Stimulated activated CD4-positive, alpha-beta T cell treated with anti-CD3 and anti-CD28 coated beads, Interleukin-1b, Interleukin-23, amount 100 ng/mL, for 1 hour (primary cell): ENCODE measurements at regions not wholly inside any gene's neighbourhood (a gene's known extent, or its start where the extent isn't known, plus 50 kb on each side); places are given as distances from the start of the nearest gene placed in this dataset.
"Not testable (repeated sequence)": the region's sequence is repeated elsewhere in the genome, so short reads cannot be mapped to it uniquely, and the experiment has no call there.

ENCODE experiments used
- DNase-seq, 2 donors: peaks; one replicate each; pipeline ENCODE4 v3.0.0-alpha.2; 2020; ENCODE audit warnings: low read depth in 2 of 2

DNA sequence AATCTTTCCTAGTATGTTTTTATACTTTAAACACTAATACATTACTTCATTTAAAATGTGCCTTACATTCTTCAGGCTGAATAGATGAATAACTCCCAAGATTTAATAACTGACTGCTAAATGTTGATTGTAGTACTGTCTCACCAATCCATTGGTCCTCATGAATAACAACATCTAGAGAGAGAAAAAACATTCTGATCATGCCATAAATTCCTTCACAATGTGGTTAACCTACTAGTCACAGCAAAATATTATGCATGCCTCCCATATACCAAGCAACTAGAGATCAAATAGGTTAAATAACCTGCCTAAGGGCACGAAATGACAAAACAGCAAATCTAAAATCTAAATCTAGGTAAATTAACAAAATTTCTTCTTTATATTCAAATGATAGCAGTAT is 66.2 kb downstream of the SYT15 start:
- DNase-seq, result not testable (repeated sequence)

DNA sequence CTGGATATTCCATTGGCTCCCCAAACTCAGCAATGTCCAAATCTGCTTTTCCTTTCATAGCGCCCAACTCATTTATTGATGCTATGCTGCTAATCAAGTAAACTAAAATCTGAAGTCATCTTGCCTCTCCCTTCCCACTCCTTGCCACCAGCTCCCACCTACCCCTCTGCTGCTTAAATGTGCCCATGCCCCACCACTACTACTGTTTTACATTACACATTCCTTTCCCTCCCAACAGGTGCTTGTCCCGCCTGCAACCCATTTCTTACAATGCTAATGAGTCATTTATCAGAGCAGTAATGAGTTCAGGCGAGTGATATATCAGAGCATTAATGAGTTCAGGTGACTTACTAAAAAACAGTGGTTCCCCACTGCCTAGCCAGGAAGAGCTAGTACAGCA is 67.2 kb downstream of the SYT15 start:
- DNase-seq, result not testable (repeated sequence)

DNA sequence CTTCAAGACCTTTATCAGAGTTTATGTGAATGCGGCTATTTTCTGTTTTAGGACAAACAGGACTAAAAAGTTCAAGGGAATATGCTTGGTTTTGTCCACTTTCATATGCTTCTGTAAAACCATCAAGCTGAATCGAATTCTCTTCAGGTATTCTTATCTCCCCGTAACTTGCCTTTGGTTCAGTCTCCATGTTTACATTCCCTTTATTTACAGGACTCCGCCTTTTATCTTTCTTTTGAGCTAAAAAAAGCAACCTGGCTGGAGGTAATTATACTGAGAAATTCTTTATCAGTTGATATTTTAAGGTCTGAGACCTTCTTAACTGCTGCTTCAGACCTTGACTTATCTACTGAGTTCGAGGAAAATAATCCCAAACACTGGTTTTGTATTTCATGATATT is 72.0 kb downstream of the SYT15 start:
- not testable (repeated sequence) for DNase-seq

DNA sequence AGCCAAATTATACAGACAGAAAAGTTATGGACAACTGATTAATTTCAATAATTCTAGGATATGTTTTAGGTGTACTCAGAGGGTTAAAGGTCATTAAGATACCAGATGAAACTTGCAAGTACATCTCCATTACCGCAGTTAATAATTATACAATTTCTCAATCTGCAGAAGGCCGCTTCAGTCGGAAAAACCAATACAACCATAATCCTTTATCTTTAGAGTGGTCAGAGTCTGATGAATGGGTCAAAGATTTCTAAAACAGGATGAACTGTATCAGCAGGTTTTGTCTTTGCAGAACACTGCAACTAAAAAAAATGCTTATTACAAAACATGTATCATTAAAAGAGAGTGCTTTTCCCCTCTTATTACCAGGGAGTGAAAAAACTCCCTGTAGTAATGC is 78.5 kb downstream of the SYT15 start:
- DNase-seq, result not testable (repeated sequence)

DNA sequence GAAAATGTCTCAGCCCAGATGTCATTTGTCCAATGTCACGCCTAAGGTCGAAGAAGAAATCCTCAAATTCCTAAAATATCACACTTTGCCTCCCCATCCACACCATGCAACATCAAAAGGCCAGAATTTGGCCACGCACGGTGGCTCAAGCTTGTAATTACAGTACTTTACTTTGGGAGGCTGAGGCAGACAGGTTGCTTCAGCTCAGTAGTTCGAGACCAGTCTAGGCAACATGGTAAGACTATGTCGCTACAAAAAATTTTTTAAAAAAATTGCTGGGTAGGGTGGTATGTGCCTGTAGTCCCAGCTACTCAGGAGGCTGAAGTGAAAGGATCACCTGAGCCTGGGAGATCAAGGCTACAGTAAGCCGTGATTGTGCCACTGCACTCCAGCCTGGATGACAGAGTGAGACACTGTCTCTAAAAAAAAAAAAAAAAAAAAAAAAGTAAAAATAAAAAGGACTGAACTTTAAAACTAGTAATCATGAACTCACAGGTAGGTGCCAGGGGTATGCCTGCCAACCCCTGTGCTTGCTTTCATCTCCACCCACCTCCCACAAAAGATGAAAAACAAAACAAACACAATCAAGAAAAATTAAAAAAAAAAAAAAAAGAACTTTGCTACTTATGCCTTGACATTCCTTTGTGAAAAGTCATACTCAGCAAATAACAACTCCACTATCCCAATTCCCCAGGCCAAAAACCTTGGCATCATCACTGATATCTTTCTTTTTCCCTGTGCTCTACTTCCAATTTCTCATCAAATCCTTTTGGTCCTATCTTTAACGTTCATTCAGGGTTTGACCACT is 81.3 kb downstream of the SYT15 start:
- DNase-seq, result not testable (repeated sequence)

DNA sequence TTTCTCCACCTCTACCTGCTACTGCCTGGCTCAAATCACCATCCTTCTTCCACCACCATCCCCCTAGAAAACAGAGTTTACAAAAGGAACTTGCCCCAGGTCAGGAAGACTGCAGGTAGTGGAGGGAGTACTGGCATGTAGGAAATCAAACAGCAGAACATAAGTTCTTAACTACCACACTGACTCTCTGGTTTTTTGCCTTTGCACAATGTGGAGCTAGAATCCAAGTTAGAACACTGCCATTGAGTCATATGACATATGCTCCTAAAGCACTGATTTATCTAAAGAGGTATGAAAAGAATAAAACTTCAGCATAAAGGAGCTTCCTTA is 81.9 kb downstream of the SYT15 start:
- not testable (repeated sequence) for DNase-seq

DNA sequence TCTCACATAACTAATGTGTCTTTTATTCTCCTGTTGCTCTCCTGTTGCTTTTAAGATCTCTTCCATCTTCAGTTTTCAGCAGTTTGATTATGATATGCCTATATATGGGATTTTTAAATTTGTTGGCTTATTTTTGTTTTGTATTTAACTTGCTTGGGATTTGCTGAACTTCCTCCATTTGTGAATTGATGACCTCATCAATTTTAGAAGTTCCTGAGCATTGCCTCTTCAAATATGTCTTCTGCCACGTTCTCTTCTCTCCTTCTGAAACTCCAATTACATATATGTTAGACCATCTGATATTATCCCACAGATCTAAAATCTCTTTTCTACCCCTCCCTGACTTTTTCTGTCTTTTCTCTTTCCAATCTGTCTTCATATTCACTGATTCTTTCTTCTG is 86.6 kb downstream of the SYT15 start:
- not testable (repeated sequence) for DNase-seq

DNA sequence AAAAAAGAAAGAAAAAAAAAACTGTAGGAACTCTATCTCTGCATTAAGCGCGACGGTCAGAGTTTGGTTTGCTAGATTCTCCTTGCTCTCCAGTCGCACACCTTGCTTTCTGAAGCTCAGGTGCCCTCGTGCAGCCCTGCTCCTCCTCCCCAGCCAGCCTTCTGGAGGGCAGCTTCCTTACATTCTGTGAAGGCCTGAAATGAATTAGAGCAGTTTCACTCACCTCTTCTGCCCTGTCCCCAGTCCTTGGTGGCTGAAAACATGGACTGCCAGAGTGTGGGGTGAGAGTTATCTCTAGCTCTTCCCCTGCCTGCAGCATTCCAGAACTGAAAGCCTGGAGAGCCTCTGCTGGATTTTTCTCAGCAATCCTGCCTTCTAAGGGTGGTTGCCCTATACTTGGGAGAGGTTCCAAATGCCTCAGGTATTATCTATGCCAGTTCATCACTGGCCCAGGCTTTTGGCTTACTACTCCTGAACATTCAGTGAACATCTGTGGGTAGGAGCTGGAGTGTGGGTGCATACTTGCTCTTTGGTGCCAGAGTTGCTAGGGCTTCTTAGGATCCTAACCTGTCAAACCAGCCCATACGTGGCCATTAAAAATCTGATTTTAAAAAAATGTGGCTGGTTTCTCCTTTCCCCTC is 89.5 kb downstream of the SYT15 start:
- DNase-seq, result not testable (repeated sequence)

DNA sequence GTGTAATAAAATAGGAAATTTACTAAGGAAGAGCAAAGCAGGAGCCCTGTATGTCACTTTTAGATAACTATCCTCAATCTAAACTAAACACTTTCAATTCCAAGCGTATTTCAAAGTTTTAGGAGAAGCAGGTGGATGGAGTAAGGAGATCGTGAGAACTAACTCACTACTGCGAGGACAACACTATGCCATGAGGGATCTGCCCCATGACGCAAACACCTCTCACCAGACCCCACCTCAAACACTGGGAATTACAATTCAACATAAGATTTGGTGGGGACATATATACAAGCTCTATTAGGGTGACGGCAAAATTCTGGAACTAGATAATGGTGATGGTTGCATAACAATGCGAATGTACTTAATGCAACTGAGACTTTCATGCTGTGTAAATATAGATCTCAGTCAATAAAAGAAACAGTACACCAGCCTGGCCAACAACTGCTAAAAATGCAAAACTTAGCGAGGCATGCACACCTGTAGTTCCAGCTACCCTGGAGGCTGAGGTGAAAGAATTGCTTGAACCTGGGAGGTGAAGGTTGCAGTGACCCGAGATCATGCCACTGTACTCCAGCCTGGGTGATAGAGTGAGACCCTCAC is 99.0 kb downstream of the SYT15 start:
- not testable (repeated sequence) for DNase-seq

DNA sequence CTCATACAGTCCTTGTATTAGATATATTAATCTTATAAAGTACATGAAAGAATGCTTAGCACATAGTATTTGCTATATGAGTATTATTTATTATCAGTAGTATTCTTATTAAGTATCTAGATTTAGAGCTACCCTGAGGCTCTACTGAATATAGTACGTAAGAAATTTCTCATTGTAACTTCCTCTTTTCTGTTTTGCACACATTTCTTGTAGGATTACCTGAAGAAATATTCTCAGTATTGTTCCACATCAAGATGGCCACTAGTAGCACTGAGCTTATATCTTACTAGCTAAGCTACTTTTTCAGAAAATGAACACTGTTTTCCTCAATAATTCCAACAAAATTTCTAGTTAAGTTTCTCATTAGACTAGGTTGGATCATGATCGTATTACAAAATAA is 112.5 kb downstream of the SYT15 start:
- not testable (repeated sequence) for DNase-seq

DNA sequence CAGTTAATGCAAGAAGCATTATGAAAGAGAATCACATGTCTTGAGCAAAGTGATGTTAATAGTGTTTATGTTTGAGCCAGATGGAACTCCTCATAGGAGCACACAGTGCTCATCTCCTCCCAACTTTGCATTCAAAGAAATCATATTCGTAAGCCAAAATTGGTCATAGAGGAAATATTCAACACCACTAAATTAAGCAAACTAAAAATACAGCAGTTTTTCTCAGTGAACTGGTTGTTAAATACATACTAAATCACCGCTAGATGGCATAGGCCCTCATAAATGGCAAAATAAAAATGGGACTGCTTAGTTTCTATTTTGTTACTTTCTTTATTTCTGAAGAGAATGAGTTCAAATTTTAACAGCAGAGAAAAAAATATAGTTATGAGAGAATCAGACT is 114.3 kb downstream of the SYT15 start:
- DNase-seq, result not testable (repeated sequence)

DNA sequence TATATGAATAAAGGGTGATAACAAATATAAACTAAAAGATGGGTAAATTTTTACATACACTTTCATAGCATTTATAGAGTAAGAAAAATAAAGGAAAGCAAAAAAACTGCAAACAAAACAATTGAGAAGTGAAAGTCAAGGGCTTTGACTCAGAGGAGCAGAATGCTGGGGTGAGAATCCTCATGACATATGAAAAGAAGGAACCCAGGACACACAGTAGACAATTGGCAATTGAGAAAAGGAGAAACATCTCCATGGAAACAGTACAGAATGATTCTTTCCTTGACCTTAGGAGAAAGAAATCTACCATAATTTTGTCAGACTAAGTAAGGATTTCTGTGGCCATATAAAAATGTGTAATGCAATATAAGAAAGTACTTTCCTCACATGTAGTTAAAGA is 138.3 kb downstream of the SYT15 start:
- not testable (repeated sequence) for DNase-seq

DNA sequence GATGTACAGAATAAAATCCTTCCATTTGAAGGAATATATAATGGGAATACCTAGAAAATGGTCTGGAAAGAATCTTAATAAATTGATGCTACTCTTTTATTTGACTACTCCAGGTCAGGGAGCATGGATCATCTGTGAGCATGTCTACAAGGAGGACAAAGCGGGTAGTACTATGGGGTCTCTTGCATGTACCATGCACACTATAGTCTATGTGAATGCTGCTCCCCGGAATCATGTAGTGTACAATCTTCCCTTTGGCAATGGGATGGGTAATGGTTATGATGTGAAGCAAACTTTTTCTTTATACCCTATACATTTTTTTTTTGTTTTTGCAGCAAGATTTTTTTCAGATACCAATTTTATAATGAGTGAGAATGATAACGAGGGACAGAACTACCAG is 139.1 kb downstream of the SYT15 start:
- not testable (repeated sequence) for DNase-seq

DNA sequence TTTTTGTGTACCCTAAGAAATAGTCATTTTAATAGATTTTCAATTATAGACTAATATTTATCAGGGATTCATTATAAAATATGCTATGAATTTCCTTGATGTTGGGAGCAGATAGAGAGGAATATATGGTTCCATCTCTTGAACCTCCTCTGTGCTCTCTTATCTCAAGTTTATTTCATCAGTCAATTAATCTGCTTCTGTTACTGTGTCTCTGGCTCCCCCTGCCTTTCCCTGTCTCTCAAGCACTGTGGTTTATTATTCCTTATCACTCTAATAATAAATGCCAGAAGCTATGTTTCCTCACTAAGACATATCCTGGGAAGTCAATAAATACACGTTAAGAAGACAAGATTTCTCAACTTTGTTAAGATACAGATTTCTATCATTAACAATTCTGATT is 141.5 kb downstream of the SYT15 start:
- DNase-seq, result not testable (repeated sequence)

DNA sequence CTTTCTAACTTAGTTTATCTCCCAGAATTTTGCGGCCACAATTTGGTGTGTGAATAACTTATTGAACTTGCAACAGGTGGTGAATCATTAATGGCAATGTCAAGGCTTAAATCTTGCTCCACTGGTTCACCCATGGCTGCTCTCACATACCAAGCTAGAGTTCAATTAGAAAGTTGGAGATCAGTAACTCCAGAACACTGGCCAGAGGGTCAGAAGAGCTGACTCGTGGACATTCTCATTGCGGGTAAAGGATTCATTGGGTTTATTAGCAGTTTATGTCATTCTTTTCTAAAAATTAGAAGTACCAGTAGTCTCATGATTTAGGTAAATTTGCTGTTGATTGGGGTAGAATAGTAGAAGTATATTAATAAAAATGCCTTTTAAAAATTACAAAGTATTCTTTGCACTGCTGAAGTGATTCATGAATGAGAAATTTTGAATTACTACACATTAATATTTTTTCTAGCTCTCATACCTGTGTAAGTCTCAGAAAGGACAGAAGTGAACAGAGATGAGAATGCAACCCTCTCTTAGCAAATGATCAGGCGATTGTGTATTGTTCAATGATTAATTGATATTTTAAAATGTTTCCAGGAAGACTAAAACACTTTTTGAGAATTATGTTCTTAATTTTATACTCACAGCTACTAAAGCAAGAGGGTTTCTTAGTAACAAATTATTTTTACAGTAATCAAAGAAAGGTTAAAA is 142.0 kb downstream of the SYT15 start:
- not testable (repeated sequence) for DNase-seq

DNA sequence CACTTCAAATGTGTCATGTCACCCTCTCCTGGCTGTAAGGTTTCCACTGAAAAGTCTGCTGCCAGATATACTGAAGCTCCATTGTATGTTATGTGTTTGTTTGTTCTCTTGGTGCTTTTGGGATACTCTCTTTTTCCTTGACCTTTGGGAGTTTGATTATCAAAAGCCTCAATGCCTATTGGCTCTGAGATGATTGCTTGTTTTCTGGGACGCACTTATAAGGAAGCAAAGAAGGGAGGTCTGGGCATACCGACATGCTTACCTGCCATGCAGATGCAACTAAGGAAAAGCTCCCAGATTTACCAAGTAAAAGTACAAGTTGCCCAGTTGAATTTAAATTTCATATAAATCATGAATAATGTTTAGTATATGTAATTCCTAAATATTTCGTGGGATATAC is 145.3 kb downstream of the SYT15 start:
- DNase-seq, result not testable (repeated sequence)

DNA sequence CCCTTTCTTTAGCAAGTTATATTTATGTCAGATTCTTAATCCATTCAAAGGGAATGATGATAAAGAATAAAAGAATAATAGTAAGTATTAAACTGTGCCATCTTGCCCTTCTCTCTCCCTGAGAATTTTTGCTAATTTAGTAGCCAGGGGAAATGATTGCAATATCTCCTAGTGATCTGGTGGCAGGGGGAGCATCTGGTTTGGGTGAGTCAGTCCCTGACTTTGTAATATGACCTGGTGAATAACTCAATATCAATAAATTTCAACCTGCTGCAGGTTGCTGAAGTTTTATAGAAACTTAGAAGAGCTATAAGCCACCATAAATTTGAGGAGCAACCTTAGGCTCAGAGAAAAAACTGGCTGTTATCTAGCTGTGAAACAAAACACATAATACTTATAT is 149.4 kb downstream of the SYT15 start:
- not testable (repeated sequence) for DNase-seq

DNA sequence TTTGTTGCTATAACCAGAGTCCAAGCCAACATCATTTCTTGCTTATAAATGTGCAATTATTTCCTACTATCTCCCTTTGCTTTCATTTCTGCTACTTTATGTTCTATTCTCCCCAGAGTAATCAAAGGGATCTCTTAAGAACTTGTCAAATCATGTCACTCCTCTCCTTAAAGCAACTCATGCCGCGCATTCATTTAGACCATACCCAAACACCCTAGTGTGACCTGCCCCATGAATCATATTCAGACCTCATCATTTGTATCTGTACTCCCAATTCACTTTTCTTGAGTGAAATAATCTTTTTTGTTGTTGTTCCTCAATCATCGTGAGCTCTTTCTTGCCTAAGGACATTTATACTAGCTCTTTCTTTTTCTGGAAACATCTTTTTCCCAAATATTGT is 151.8 kb downstream of the SYT15 start:
- not testable (repeated sequence) for DNase-seq

DNA sequence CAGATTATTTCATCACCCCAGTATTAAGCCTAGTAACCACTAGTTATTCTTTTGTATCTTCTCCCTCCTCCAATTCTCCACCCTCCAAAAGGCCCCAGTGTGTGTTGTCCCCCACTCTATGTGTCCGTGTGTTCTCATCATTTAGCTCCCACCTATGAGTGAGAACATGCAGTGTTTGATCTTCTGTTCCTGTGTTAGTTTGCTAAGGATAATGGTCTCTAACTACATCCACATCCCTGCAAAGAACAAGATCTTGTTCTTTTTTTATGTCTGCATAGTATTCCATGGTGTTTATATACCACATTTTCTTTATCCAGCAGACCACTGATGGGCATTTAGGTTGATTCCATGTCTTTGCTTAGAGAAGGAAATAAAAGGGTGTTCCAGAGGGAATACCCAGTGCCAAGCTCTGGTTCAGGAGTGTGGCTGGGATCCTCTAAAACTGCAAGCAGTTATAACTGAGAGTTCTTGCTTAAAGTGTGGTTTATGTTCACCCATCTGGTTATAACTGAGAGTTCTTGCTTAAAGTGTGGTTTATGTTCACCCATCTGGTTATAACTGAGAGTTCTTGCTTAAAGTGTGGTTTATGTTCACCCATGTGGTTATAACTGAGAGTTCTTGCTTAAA is 154.8 kb downstream of the SYT15 start:
- not testable (repeated sequence) for DNase-seq

DNA sequence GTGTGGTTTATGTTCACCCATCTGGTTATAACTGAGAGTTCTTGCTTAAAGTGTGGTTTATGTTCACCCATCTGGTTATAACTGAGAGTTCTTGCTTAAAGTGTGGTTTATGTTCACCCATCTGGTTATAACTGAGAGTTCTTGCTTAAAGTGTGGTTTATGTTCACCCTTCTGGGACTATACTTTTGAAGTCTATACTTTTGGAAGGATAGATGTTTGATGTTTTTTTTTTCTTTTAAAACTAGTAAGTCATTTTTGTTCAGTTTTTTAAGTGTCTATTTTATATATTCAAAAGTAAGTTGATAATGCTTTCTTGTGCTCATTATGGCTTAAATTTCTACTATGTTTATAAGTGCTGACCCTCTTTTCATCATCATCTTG is 155.3 kb downstream of the SYT15 start:
- not testable (repeated sequence) for DNase-seq

DNA sequence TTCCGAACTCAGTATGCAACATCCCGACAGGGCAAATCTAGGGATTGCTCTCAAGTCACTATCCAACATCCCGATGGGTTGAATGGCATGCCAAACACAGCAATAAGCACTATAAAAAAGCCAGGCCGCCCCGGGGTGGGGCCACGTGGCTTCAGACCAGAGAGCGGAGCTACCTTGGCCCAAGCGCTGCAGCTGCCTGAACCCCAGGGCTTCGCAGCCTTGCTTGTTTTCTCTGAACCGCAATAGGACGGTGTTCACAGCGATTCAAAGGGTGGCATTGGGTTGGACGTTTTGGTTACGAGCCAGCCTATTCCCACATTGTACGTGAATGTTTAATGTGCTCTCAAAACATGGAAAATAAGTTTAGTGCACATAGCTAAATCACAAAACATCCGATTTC is 161.0 kb downstream of the SYT15 start:
- DNase-seq, result not testable (repeated sequence)

DNA sequence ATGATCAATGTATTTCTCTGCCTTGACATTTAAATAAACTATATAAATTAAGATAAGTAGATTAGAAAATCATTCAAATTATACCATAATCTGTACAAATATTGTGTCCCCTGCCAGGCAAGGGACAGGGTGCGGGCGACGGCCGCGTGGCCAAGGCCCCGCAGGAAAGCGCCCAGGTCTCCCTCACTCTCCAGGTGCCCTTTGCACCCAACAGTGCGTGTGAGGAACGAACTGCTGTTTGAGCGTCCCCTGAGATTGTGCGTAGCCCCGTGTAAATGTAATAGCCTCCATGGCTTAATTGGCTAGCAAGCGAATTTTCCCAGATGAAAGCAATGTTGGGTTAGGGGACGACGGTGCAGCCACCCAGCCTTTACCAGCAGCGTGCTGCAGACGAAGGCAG is 161.4 kb downstream of the SYT15 start:
- not testable (repeated sequence) for DNase-seq
